WERI-Rb-1 (cell line): ENCODE measurements at regions not wholly inside any gene's neighbourhood (a gene's known extent, or its start where the extent isn't known, plus 50 kb on each side); places are given as distances from the start of the nearest gene placed in this dataset.
A peak's percentile ranks its signal among the peaks of the same experiment; 100 is the strongest.

ENCODE experiments used
- DNase-seq: peaks from one replicate; pipeline ENCODE4 v3.0.0-alpha.2; 2020
- H3K27ac ChIP-seq: fragments of 250-450 bp; sonication (Bioruptor Pico); 2 replicates; pipeline ENCODE4 v1.5.1; 2020; ENCODE audit warnings: mild to moderate bottlenecking, moderate library complexity
- H3K27me3 ChIP-seq: fragments of 250-450 bp; sonication (Bioruptor Pico); 2 replicates; pipeline ENCODE4 v1.5.1; 2021; ENCODE audit warnings: mild to moderate bottlenecking, low read depth, moderate library complexity; ENCODE audit not compliant: insufficient read depth, severe bottlenecking
- H3K36me3 ChIP-seq: fragments of 250-450 bp; sonication (Bioruptor Pico); 2 replicates; pipeline ENCODE4 v1.5.1; 2020; ENCODE audit warnings: mild to moderate bottlenecking, moderate library complexity
- H3K4me3 ChIP-seq: 2 replicates; pipeline ENCODE4 v1.5.1; 2011; ENCODE audit warnings: low read depth, mild to moderate bottlenecking, control low read depth, low read length
- H3K9me3 ChIP-seq: fragments of 250-450 bp; sonication (Bioruptor Pico); 2 replicates; pipeline ENCODE4 v1.5.1; 2021; ENCODE audit warnings: mild to moderate bottlenecking, moderate library complexity; ENCODE audit not compliant: severe bottlenecking
- CTCF ChIP-seq: IDR thresholded peaks from 2 replicates; pipeline ENCODE4 v1.5.1; 2011; ENCODE audit warnings: low read depth, mild to moderate bottlenecking, control low read depth, inconsistent platforms, low read length

- Histone ChIP-seq H3K27me3 (no peaks in the 10 kb centered on the region), H3K4me3 (no peak overlapping the region), H3K9me3 (no peaks in the 10 kb centered on the region), H3K36me3 (no peaks in the 10 kb centered on the region), H3K27ac (no peak overlapping the region)
- no peak for DNase-seq
- no peak for TF ChIP-seq CTCF
These were observed 384.3 kb downstream of the CD83 start for GRCh38 chr6:14501914-14502313.

GRCh38 chr6:14502551-14502950 is 385.0 kb downstream of the CD83 start:
- no peaks in the 10 kb centered on the region for H3K36me3 ChIP-seq
- H3K9me3 ChIP-seq: no peaks in the 10 kb centered on the region
- no peak overlapping the region for H3K4me3 ChIP-seq
- H3K27ac ChIP-seq: no peak overlapping the region
- H3K27me3 ChIP-seq: no peaks in the 10 kb centered on the region
- no peak for DNase-seq
- no peak for TF ChIP-seq CTCF

- no peak overlapping the region for H3K27ac ChIP-seq
- no peaks in the 10 kb centered on the region for H3K36me3 ChIP-seq
- no peaks in the 10 kb centered on the region for H3K9me3 ChIP-seq
- no peak for TF ChIP-seq CTCF
- no peak for DNase-seq
- H3K27me3 ChIP-seq: no peaks in the 10 kb centered on the region
- no peak overlapping the region for H3K4me3 ChIP-seq
These were observed 387.8 kb downstream of the CD83 start for GRCh38 chr6:14505401-14505800.

- Histone ChIP-seq H3K9me3 (no peaks in the 10 kb centered on the region), H3K36me3 (no peaks in the 10 kb centered on the region), H3K27me3 (no peaks in the 10 kb centered on the region), H3K27ac (no peak overlapping the region), H3K4me3 (no peak overlapping the region)
- DNase-seq: no peak
- TF ChIP-seq CTCF: no peak
These were observed 389.2 kb downstream of the CD83 start for GRCh38 chr6:14506656-14507246.

GRCh38 chr6:14509120-14509519 is 391.5 kb downstream of the CD83 start:
- DNase-seq: no peak
- Histone ChIP-seq H3K4me3 (no peak overlapping the region), H3K27me3 (no peaks in the 10 kb centered on the region), H3K36me3 (no peaks in the 10 kb centered on the region), H3K9me3 (no peaks in the 10 kb centered on the region), H3K27ac (no peak overlapping the region)
- no peak for TF ChIP-seq CTCF

GRCh38 chr6:14510038-14510437 is 392.5 kb downstream of the CD83 start:
- no peak overlapping the region for H3K4me3 ChIP-seq
- H3K36me3 ChIP-seq: no peaks in the 10 kb centered on the region
- H3K27me3 ChIP-seq: no peaks in the 10 kb centered on the region
- DNase-seq: no peak
- H3K27ac ChIP-seq: no peak overlapping the region
- peak; percentile 40; the same call in 1 of the 2 replicates for TF ChIP-seq CTCF
- no peaks in the 10 kb centered on the region for H3K9me3 ChIP-seq
